ENCODE measurements at regions not wholly inside any gene's neighbourhood (a gene's known extent, or its start where the extent isn't known, plus 50 kb on each side); places are given as distances from the start of the nearest gene placed in this dataset.

DNA sequence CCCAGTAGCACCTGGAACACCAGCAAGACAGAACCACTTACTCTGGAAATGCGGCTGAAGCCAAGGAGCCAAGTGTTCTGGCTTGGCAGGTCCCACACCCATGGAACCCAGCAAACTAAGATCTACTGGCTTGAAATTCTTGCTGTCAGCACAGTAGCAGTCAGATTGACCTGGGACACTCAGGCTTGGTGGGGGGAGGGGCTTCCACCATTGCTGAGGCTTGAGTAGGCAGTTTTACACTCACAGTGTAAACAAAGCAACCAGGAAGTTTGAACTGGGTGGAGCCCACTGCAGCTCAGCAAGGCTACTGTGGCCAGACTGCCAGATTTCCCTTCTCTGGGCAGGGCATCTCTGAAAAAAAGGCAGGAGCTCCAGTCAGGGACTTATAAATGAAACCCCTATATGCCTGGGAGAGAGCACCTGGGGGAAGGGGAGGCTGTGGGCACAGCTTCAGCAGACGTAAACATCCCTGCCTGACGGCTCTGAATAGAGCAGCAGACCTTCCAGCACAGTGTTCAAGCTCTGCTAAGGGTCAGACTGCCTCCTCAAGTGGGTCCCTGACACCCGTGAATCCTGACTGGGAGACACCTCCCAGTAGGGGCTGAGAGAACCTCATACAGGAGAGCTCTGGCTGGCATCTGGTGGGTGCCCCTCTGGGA, 121.2 kb downstream of the MTERF1 start:
- no peak overlapping the region for H3K27ac ChIP-seq
- TF ChIP-seq POLR2AphosphoS5 (IDR thresholded peaks at IDR 0.05; ENCODE audit: borderline replicate concordance, low read depth, low read length) (no peak), FOXP2 (optimal IDR thresholded peaks at IDR 0.05; ENCODE audit: control extremely low read depth, extremely low read length, insufficient read depth) (no peak), EZH2 (IDR thresholded peaks at IDR 0.05) (no peak)
- H3K9ac ChIP-seq (ENCODE audit: insufficient read length): no peak overlapping the region
- no peak for DNase-seq (ENCODE audit: low read depth, low spot score)
- no peaks in the 10 kb centered on the region for H3K9me3 ChIP-seq (ENCODE audit: low read depth, low read length)
- H3K4me3 ChIP-seq: no peak overlapping the region
- H3K36me3 ChIP-seq (ENCODE audit: insufficient read depth, low read length): no peaks in the 10 kb centered on the region

DNA sequence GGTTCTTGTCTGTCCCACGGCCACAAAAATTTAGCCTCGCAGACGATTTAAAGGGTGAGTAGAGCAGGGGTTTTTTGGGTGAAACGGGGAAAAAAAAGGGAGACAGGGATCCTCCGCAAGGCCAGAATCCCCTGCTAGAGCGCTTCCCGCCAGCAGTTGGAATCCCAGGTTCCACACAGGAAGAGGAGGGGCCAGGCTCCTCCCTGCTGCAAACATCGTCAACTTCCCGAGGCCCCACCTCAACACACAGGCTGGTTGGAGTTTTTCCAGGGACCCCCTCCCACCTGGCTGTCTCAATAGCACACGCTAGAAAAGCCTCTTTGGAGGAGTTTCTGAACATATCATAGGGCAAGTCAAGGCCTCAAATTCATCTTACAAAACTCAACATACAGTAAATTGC, 112.7 kb downstream of the MTERF1 start:
- peaks cover 7% of the 10 kb centered on the region; the same call in 1 of the 2 replicates for H3K9me3 ChIP-seq (ENCODE audit: low read depth, low read length)
- DNase-seq (ENCODE audit: low read depth, low spot score): no peak
- no peaks in the 10 kb centered on the region for H3K36me3 ChIP-seq (ENCODE audit: insufficient read depth, low read length)
- H3K27ac ChIP-seq: no peak overlapping the region
- TF ChIP-seq FOXP2 (optimal IDR thresholded peaks at IDR 0.05; ENCODE audit: control extremely low read depth, extremely low read length, insufficient read depth) (no peak), EZH2 (IDR thresholded peaks at IDR 0.05) (no peak), POLR2AphosphoS5 (IDR thresholded peaks at IDR 0.05; ENCODE audit: borderline replicate concordance, low read depth, low read length) (no peak)
- H3K9ac ChIP-seq (ENCODE audit: insufficient read length): no peak overlapping the region
- H3K4me3 ChIP-seq: no peak overlapping the region

DNA sequence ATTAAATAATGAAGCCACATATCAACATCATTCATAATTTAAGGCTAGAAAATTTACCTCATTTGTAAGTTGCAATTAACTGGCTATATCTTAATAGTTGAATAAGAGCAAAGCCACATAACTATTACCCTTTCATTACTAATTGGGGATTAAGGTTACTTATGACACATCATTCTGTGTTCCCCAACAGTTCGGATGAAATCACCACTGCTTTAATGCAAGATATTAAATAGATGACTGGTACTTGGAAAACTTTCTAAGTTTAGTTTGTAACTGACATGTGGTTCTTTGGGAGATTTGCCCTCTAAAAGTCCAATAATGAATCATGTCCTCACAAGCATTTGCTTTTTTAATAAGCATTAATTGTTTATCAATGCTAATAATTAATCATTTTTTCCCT, 109.1 kb downstream of the MTERF1 start:
- H3K4me3 ChIP-seq: no peak overlapping the region
- DNase-seq (ENCODE audit: low read depth, low spot score): no peak

DNA sequence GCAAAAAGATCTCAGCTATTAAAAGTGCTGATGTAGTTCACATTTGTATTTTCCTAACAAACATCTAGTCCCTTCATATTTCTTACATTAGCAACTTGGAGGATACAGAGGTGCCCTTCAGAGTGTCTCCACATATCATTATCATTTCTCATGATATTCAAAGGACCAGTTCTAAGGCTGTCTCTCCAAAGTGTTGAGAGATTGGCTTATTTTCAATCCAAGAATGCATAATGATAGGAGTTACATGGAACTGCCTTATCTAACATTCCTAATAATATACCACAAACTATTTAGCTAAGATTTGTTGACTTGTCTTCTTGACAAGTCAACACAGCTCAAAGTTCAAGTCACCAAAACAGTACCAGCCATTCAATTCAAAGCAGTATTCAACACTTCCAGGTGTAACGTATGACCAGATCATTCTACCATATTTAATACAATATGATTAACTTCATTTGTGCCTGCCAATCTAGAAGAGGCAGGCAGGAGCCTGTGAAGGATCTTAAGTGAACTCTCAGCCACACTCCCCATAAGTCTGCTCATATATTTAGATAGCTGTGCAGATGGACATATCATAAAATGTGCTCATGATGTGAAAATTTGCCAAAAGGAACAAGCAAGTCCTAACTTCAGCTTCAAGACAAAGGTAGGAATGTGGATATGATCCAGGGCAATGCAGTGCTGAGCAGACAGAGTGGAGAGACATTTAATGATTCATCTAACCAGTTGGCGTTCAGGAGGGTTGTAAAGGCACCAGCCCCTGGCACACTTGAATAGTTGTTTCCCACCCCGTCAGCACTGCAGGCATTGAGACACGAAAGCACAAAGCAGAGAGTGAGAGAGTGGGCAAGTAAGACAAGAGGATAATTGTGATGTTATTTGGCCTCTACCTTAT, 108.3 kb downstream of the MTERF1 start:
- Histone ChIP-seq H3K36me3 (ENCODE audit: insufficient read depth, low read length) (no peaks in the 10 kb centered on the region), H3K9me3 (ENCODE audit: low read depth, low read length) (no peaks in the 10 kb centered on the region), H3K27ac (no peak overlapping the region), H3K9ac (ENCODE audit: insufficient read length) (no peak overlapping the region), H3K4me3 (no peak overlapping the region)
- TF ChIP-seq EZH2 (IDR thresholded peaks at IDR 0.05) (no peak), FOXP2 (optimal IDR thresholded peaks at IDR 0.05; ENCODE audit: control extremely low read depth, extremely low read length, insufficient read depth) (no peak), POLR2AphosphoS5 (IDR thresholded peaks at IDR 0.05; ENCODE audit: borderline replicate concordance, low read depth, low read length) (no peak)
- no peak for DNase-seq (ENCODE audit: low read depth, low spot score)

More for the DNA sequence above, 109.1 kb downstream of the MTERF1 start:
- TF ChIP-seq FOXP2 (optimal IDR thresholded peaks at IDR 0.05; ENCODE audit: control extremely low read depth, extremely low read length, insufficient read depth): no peak
- TF ChIP-seq EZH2 (IDR thresholded peaks at IDR 0.05): no peak
- TF ChIP-seq POLR2AphosphoS5 (IDR thresholded peaks at IDR 0.05; ENCODE audit: borderline replicate concordance, low read depth, low read length): no peak
- no peak overlapping the region for H3K27ac ChIP-seq
- no peaks in the 10 kb centered on the region for H3K36me3 ChIP-seq (ENCODE audit: insufficient read depth, low read length)
- H3K9me3 ChIP-seq (ENCODE audit: low read depth, low read length): peaks cover 3% of the 10 kb centered on the region; the same call in 1 of the 2 replicates
- H3K9ac ChIP-seq (ENCODE audit: insufficient read length): no peak overlapping the region

DNA sequence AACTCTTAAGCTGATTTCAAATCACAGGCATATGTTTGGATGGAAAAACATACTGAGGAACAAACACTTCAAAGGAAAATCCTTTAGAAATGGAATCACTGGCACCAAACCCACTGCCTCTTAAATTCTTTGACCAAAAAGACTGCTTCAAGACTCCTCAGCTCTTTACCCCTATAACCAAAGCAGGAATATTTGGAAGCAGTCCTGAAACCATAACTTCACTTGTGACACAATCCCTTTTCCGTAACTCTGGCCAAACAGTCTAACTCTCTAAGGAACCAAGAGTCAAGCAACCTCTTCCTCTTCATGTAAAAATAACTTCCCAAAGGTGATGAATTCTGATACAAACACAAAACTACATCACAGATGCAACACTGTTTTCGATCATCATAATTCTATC, 104.3 kb downstream of the MTERF1 start:
- Histone ChIP-seq H3K9me3 (ENCODE audit: low read depth, low read length) (no peaks in the 10 kb centered on the region), H3K9ac (ENCODE audit: insufficient read length) (no peak overlapping the region), H3K36me3 (ENCODE audit: insufficient read depth, low read length) (no peaks in the 10 kb centered on the region), H3K27ac (no peak overlapping the region), H3K4me3 (no peak overlapping the region)
- no peak for TF ChIP-seq POLR2AphosphoS5 (IDR thresholded peaks at IDR 0.05; ENCODE audit: borderline replicate concordance, low read depth, low read length)
- TF ChIP-seq FOXP2 (optimal IDR thresholded peaks at IDR 0.05; ENCODE audit: control extremely low read depth, extremely low read length, insufficient read depth): no peak
- no peak for TF ChIP-seq EZH2 (IDR thresholded peaks at IDR 0.05)
- DNase-seq (ENCODE audit: low read depth, low spot score): no peak

DNA sequence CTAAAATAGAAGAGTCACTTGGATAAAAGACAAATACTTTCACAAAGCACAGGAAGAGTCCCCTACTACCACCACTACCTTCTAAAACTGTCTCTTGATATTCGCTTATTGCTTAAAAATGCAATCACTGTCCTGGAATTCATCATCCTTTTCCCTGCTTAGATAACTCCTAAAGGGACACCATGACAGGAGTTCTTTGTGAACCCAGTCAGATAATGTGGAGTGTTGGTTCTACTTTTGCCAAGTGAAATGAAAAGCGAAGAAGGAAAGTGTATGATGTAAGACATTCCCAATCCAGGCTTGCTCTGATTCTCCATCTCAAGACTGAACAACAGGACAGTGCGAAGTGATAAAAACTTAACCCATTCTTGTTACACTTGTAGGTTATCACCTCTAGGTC, 103.0 kb downstream of the MTERF1 start:
- TF ChIP-seq EZH2 (IDR thresholded peaks at IDR 0.05): no peak
- no peak for TF ChIP-seq FOXP2 (optimal IDR thresholded peaks at IDR 0.05; ENCODE audit: control extremely low read depth, extremely low read length, insufficient read depth)
- no peak for TF ChIP-seq POLR2AphosphoS5 (IDR thresholded peaks at IDR 0.05; ENCODE audit: borderline replicate concordance, low read depth, low read length)

DNA sequence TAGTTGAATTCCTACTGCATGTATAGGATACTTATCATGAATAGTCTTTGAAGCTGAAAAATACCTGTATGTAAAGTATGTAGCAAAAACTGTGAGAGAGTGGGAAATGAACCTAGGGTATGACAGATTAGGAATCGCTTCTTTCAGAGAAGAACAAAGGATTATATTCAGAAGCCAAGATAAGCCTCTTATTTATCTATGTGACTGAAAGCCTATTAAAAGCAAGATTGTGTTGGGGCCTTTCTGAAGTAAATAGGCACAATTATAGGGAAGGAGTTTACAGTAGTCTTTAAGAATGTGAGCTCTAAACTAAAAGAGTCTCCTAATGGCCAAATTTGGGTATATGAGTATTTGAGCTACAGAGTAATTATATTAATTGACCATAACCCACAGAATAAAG, 102.1 kb downstream of the MTERF1 start:
- DNase-seq (ENCODE audit: low read depth, low spot score): no peak
- no peak overlapping the region for H3K9ac ChIP-seq (ENCODE audit: insufficient read length)
- H3K4me3 ChIP-seq: no peak overlapping the region
- TF ChIP-seq POLR2AphosphoS5 (IDR thresholded peaks at IDR 0.05; ENCODE audit: borderline replicate concordance, low read depth, low read length) (no peak), FOXP2 (optimal IDR thresholded peaks at IDR 0.05; ENCODE audit: control extremely low read depth, extremely low read length, insufficient read depth) (no peak), EZH2 (IDR thresholded peaks at IDR 0.05) (no peak)
- no peaks in the 10 kb centered on the region for H3K9me3 ChIP-seq (ENCODE audit: low read depth, low read length)
- H3K36me3 ChIP-seq (ENCODE audit: insufficient read depth, low read length): no peaks in the 10 kb centered on the region
- H3K27ac ChIP-seq: no peak overlapping the region

More for the DNA sequence above, 103.0 kb downstream of the MTERF1 start:
- no peak overlapping the region for H3K27ac ChIP-seq
- no peak overlapping the region for H3K4me3 ChIP-seq
- no peak for DNase-seq (ENCODE audit: low read depth, low spot score)
- no peaks in the 10 kb centered on the region for H3K36me3 ChIP-seq (ENCODE audit: insufficient read depth, low read length)
- H3K9ac ChIP-seq (ENCODE audit: insufficient read length): no peak overlapping the region
- H3K9me3 ChIP-seq (ENCODE audit: low read depth, low read length): no peaks in the 10 kb centered on the region

DNA sequence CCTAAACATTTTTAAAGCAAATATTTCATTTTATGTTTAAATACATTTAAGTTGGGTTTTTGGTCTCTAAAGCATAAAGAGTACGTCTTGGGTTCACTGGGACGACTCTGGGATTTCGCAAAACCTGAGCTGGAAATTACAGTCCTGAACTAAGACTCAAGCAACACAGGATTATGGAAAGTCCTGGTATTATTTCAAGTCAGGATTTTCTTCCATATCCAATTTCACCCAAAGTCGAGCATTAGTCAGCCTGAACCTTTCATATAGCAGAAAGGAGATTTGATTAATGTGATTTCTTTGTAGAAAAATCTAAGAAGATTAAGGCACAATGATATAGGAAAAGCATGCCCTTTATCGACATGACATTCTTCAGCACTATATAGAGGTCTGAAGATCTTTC, 100.0 kb downstream of the MTERF1 start:
- Histone ChIP-seq H3K27ac (no peak overlapping the region), H3K9me3 (ENCODE audit: low read depth, low read length) (no peaks in the 10 kb centered on the region), H3K36me3 (ENCODE audit: insufficient read depth, low read length) (no peaks in the 10 kb centered on the region), H3K4me3 (no peak overlapping the region), H3K9ac (ENCODE audit: insufficient read length) (no peak overlapping the region)
- DNase-seq (ENCODE audit: low read depth, low spot score): no peak
- no peak for TF ChIP-seq FOXP2 (optimal IDR thresholded peaks at IDR 0.05; ENCODE audit: control extremely low read depth, extremely low read length, insufficient read depth)
- no peak for TF ChIP-seq EZH2 (IDR thresholded peaks at IDR 0.05)
- no peak for TF ChIP-seq POLR2AphosphoS5 (IDR thresholded peaks at IDR 0.05; ENCODE audit: borderline replicate concordance, low read depth, low read length)

Data from SK-N-MC (cell line).